GM12891 (cell line): ENCODE measurements at regions not wholly inside any gene's neighbourhood (a gene's known extent, or its start where the extent isn't known, plus 50 kb on each side); places are given as distances from the start of the nearest gene placed in this dataset.

Experiments used
- POLR2A ChIP-seq: IDR thresholded peaks from 2 replicates; pipeline ENCODE4 v1.6.1; 2011; ENCODE audit warnings: low read depth, low read length, control low read depth
- POLR2AphosphoS5 ChIP-seq: IDR thresholded peaks from 2 replicates; pipeline ENCODE4 v1.6.1; 2011; ENCODE audit warnings: low read depth, low read length, control low read depth
- POU2F2 ChIP-seq: IDR thresholded peaks from 2 replicates; pipeline ENCODE4 v1.6.1; 2011; ENCODE audit warnings: low read depth, mild to moderate bottlenecking, control low read depth, low read length, moderate library complexity
- SPI1 ChIP-seq: IDR thresholded peaks from 2 replicates; pipeline ENCODE4 v1.6.1; 2011; ENCODE audit warnings: low read depth, low read length, control low read depth
- TAF1 ChIP-seq: IDR thresholded peaks from 2 replicates; pipeline ENCODE4 v1.6.1; 2011; ENCODE audit warnings: low read depth, low read length, control low read depth

DNA sequence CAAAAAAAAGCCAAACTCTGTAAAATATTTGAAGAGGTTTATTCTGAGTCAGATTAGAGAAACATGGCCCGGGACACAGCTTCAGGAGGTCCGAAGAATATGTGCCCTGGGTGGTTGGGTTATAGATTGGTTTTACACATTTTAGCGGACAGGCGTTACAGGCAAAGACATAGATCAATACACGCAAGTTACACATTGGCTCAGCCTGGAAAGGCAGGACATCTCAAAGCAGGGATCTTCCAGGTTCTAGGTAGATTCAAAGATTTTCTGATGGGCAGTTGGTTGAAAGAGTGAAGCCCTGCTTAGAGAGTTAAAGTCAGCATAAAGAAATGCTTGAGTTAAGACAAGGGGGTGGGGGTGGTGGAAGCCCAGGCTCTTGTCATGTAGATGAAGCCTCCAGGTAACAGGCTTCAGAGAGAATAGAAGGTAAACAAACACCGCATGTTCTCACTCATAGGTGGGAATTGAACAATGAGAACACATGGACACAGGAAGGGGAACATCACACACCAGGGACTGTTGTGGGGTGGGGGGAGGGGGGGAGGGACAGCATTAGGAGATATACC lies 464.3 kb upstream of the ADARB2 start:
- TF ChIP-seq POLR2A = no peak
- TF ChIP-seq POLR2AphosphoS5 = no peak
- TF ChIP-seq TAF1 = no peak
- TF ChIP-seq SPI1 = no peak
- TF ChIP-seq POU2F2 = no peak
